NT2/D1 (cell line): ENCODE measurements at regions not wholly inside any gene's neighbourhood (a gene's known extent, or its start where the extent isn't known, plus 50 kb on each side); places are given as distances from the start of the nearest gene placed in this dataset.

Experiments used
- SUZ12 ChIP-seq: IDR thresholded peaks from 2 replicates; pipeline ENCODE4 v1.6.1; 2011; ENCODE audit not compliant: insufficient read length, insufficient read depth; ENCODE audit errors: extremely low read depth
- YY1 ChIP-seq: IDR thresholded peaks from 2 replicates; pipeline ENCODE4 v1.6.1; 2011; ENCODE audit not compliant: insufficient read length, insufficient read depth
- ZNF274 ChIP-seq: IDR thresholded peaks from 2 replicates; pipeline ENCODE4 v1.6.1; 2011; ENCODE audit warnings: mild to moderate bottlenecking, low read depth, low read length

- TF ChIP-seq ZNF274 (no peak), YY1 (no peak), SUZ12 (no peak)
Observed at GRCh38 chr6:164105705-164106104, 691.2 kb downstream of the QKI start.
